ENCODE measurements at regions not wholly inside any gene's neighbourhood (a gene's known extent, or its start where the extent isn't known, plus 50 kb on each side); places are given as distances from the start of the nearest gene placed in this dataset.
A peak's percentile ranks its signal among the peaks of the same experiment; 100 is the strongest.
"Not testable (repeated sequence)": the region's sequence is repeated elsewhere in the genome, so short reads cannot be mapped to it uniquely, and the experiment has no call there.

DNA sequence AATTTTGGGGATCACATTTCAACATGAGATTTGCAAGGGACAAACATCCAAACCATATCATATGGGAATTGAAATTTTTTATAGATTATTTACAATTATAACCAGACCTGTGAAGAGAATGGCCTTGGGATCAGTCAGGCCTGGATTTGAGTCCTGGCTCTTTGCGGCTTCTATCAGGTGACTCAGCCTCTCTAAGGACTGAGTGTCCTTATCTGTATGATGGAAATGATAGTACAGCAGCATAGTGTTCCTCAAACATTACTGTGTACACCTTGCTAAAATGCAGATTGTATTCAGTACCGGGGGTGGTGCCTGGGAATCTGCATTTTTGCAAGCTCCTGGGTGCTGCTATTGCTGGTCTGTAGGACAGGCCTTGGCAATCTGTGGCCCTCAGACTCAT lies 206.7 kb upstream of the PROK2 start:
- Mint-ChIP-seq H3K9me3 (peaks cover 9% of the 10 kb centered on the region), H3K4me3 (no peak overlapping the region), H3K27ac (no peak overlapping the region), H3K36me3 (ENCODE audit: low read depth) (no peaks in the 10 kb centered on the region), H3K4me1 (peaks cover 5% of the 10 kb centered on the region), H3K27me3 (peaks cover 10% of the 10 kb centered on the region)
- no peak for ATAC-seq (replicated peaks)

DNA sequence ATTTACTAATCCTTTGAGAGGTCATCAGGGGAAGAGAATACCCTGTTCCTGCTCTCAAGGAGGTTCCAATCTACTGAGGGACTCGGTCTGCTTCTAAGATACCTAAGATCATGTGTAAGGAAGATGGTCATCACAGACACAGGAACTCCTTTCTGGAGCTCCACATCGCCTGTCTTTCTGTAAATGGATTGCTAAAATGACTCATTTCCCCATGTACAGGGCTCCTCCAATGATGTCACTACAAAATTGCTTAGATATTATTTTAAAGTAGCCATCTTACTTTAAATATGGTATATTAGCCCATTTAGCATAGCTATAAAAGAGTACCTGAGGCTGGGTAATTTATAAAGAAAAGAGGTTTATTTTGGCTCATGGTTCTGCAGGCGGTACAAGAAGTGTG lies 206.1 kb upstream of the PROK2 start:
- Mint-ChIP-seq H3K27me3 (peaks cover 10% of the 10 kb centered on the region), H3K36me3 (ENCODE audit: low read depth) (no peaks in the 10 kb centered on the region), H3K4me1 (peaks cover 5% of the 10 kb centered on the region), H3K27ac (peak overlapping the region; percentile 47), H3K9me3 (peaks cover 9% of the 10 kb centered on the region), H3K4me3 (no peak overlapping the region)
- ATAC-seq (replicated peaks), result no peak

DNA sequence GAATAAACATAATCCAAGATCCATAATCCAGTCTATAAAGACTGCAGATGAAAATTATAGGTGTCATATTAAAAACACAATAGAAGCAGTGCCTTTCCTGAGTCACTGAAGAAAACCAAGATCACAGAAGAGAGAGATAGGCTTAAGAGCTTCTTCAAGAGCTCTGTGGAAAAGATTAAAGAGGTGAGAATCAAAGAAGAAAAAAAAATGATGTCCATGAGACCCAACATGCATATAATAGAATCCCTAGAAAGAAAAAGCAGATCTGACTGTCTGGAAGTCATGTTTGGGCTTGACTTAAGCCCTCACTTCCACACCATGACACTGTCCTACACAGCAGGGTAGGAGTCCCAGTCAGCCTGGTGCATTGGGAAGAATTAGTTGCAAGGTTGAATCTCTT lies 205.6 kb upstream of the PROK2 start:
- H3K27me3 Mint-ChIP-seq, result peaks cover 5% of the 10 kb centered on the region
- peaks cover 5% of the 10 kb centered on the region for H3K4me1 Mint-ChIP-seq
- H3K4me3 Mint-ChIP-seq, result no peak overlapping the region
- peaks cover 9% of the 10 kb centered on the region for H3K9me3 Mint-ChIP-seq
- H3K27ac Mint-ChIP-seq, result no peak overlapping the region
- no peaks in the 10 kb centered on the region for H3K36me3 Mint-ChIP-seq (ENCODE audit: low read depth)
- ATAC-seq (replicated peaks), result no peak

DNA sequence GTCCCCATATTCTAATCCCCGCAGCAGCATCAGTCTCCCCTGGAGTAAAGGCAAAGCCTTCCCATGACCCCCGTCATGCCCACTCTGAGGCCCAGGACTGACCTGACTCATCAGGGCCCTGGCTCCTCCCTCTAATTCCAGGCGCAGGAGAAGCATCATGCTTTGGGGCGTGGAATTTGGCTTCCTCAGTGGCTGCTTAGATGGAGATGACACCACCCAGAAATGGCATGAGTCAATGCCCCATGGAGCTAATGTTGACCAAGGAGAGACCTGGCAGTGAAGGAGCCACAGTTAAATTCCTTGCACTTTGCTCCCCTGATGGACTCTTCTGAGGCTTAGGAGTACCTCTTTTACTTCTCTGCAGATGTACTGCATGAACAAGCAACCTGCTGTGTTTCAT lies 204.2 kb upstream of the PROK2 start:
- Mint-ChIP-seq H3K36me3 (ENCODE audit: low read depth) (no peaks in the 10 kb centered on the region), H3K27me3 (peaks cover 5% of the 10 kb centered on the region), H3K4me3 (no peak overlapping the region)

DNA sequence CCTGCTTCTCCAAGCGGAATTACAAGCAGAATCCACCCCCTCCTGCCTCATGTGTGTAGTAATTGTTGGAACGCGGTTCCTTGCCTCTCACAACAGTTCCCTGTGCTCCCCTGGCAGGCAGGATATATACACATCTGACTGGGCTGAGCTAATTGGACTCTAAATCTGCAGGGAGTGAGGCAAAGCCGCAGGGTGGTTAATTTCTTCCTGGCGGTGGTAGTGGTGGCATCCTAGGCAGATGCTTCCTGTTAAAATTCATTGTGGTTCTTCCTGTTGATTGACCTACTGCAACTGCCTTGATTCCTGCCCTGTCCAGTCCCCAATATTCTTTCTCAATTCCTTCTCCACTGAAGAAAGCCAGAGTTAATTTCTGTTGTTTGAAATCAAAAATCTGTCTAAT lies 202.9 kb upstream of the PROK2 start:
- H3K9me3 Mint-ChIP-seq, result peaks cover 4% of the 10 kb centered on the region
- no peak overlapping the region for H3K27ac Mint-ChIP-seq
- no peak for ATAC-seq (replicated peaks)
- no peaks in the 10 kb centered on the region for H3K27me3 Mint-ChIP-seq
- H3K4me3 Mint-ChIP-seq, result no peak overlapping the region
- peaks cover 9% of the 10 kb centered on the region for H3K4me1 Mint-ChIP-seq
- no peaks in the 10 kb centered on the region for H3K36me3 Mint-ChIP-seq (ENCODE audit: low read depth)

More for the DNA sequence above, 204.2 kb upstream of the PROK2 start:
- ATAC-seq (replicated peaks), result no peak
- H3K9me3 Mint-ChIP-seq, result peaks cover 9% of the 10 kb centered on the region
- H3K27ac Mint-ChIP-seq, result no peak overlapping the region
- H3K4me1 Mint-ChIP-seq, result peaks cover 10% of the 10 kb centered on the region

DNA sequence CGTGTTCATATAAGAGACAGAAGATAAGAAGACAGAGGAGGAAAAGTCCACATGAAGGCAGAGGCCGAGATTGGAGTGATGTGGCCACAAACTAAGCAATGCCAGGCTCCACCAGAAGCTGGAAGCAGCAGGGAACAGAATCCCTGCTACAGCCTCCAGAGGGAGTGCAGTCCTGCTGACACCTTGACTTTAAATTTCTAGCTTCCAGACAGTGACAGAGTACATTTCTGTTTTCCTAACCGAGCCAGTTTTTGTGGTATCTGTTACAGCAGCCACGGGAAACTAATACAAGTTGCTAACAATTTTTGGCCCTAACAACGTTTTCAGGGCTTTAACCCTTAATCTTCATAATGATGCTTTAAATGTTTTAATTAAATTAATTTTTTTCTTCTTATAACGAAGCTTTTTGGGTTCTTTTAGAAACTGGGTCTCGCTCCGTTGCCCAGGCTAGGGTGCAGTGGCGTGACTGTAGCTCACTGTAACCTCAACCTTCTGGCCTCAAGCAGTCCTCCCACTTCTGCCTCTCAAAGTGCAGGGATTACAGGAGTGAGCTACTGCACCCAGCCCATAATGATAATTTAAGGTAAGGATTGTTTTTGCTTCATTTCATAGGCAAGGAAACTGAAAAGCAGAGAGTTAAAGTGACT lies 202.3 kb upstream of the PROK2 start:
- H3K9me3 Mint-ChIP-seq, result peaks cover 4% of the 10 kb centered on the region

DNA sequence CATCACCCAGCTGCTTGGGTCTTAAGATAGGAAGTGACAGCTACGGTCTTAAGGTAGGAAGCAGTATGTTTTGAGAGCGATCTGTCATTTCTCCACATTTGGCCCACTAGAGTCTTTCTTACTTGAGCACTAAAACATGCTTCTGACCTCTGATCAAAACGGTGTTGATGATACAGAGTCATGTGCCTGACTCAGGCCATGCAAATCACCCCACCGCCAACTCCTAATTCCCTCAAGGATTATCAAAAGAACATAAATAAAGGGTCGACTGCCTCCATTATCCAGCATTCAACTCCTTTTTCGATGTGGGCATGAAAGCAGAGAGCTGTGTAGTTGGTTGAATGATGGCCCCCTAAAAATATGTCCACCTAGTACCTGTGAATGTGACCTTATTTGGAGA lies 201.7 kb upstream of the PROK2 start:
- Mint-ChIP-seq H3K27me3 (no peaks in the 10 kb centered on the region), H3K4me3 (no peak overlapping the region), H3K27ac (no peak overlapping the region), H3K4me1 (peaks cover 15% of the 10 kb centered on the region), H3K9me3 (peaks cover 4% of the 10 kb centered on the region), H3K36me3 (ENCODE audit: low read depth) (peaks cover 5% of the 10 kb centered on the region)
- no peak for ATAC-seq (replicated peaks)

More for the DNA sequence above, 202.3 kb upstream of the PROK2 start:
- Mint-ChIP-seq H3K36me3 (ENCODE audit: low read depth) (peaks cover 2% of the 10 kb centered on the region), H3K4me3 (no peak overlapping the region), H3K27me3 (no peaks in the 10 kb centered on the region), H3K27ac (no peak overlapping the region), H3K4me1 (peaks cover 12% of the 10 kb centered on the region)
- ATAC-seq (replicated peaks), result no peak

DNA sequence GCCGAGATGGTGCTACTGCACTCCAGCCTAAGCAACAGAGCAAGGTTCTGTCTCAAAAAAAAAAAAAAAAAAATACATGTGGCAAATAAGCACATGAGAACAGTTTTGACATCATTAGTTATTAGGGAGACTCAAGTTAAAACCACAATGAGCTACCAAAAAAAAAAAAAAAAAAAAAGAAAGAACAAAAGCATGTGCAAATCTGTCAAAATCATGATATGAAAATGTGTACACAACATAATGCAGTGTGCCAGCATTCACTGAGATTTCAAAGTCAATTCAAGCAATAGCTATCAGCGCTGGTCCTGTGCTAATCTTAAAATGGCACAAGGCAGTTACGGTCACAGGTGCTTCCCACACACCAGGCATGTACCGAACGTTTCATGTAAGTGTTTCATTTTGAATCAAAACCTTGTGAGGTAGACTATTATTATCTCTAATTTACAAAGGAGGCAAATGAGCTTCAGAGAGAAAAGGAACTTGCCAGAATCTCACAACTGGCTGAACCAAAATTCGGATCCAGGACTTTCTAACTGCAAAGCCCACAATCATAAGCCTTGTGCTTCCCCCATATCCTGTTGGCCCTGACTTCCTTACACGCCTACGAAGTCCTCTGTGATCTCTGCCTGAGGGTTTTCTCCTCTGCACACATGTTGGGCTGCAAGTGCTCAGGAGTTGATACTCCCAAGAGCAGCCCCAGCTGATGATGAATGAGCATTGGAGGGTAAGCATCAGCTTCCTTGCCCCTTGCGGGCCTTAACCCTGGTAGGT lies 200.1 kb upstream of the PROK2 start:
- Mint-ChIP-seq H3K27me3 (peaks cover 10% of the 10 kb centered on the region), H3K9me3 (peaks cover 7% of the 10 kb centered on the region), H3K4me3 (peak overlapping the region; percentile 72), H3K27ac (peak overlapping the region; percentile 81), H3K36me3 (ENCODE audit: low read depth) (peaks cover 5% of the 10 kb centered on the region), H3K4me1 (peaks cover 21% of the 10 kb centered on the region)
- ATAC-seq (replicated peaks), result peak; percentile 93

DNA sequence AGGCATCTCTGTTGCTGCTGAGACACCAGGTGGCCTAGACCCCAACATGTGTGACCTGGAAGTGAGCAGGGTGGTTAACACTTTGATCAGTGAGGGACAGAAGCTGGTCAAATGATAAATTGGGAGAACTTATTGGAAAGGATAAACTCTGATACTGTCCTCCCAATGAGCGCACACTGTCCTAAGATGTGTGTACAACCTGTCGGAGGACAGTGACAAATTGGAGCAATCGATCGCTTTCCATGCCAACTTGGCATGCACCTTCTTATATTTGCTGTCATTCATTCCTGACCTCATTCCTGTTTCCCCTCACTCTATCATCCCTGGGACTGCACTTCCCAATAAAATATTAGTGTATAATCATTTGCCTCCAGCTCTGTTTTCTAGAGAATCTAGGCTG lies 198.7 kb upstream of the PROK2 start:
- Mint-ChIP-seq H3K27ac (peak overlapping the region; percentile 81), H3K9me3 (peaks cover 7% of the 10 kb centered on the region), H3K27me3 (peaks cover 16% of the 10 kb centered on the region), H3K4me1 (peaks cover 31% of the 10 kb centered on the region), H3K4me3 (peak overlapping the region; percentile 47), H3K36me3 (ENCODE audit: low read depth) (peaks cover 5% of the 10 kb centered on the region)
- no peak for ATAC-seq (replicated peaks)

DNA sequence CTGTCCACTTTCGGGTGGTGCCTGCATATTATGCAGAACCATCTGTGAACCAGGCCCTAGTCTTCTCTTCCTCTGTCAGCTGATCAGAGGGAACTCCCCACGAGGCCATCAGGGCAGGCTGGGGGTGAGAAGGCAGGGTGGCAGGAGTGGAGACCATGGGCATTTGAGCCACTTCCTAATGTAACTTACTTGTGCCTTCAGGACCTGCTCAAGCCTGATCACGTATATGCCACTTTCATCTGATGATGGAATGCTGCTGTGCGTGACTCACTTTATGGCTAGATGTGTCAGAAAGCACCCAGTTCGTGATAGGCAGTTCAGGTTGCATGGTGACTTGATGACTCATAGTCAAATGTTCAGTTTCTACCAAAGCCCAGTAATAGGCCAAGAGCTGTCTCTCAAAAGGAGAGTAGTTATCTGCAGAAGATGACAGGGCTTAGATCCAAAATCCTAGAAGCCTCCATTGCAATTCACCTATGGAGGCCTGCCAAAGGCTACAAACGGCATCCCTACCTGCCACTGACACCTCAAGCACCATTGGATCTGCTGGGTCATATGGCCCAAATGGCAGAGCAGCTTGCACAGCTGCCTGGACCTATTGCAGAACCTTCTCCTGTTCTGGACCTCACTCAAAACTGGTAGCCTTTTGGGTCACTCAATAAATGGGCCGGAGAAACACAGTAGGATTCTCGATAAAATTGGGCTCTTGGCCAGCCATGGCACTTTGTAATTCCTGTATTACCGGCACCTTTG lies 197.7 kb upstream of the PROK2 start:
- ATAC-seq (replicated peaks); H3K36me3 Mint-ChIP-seq (ENCODE audit: low read depth); H3K9me3 Mint-ChIP-seq: not testable (repeated sequence)
- H3K27ac Mint-ChIP-seq, result peak overlapping the region; percentile 88
- H3K27me3 Mint-ChIP-seq, result peaks cover 17% of the 10 kb centered on the region
- H3K4me3 Mint-ChIP-seq, result peak overlapping the region; percentile 69
- H3K4me1 Mint-ChIP-seq, result peaks cover 41% of the 10 kb centered on the region

DNA sequence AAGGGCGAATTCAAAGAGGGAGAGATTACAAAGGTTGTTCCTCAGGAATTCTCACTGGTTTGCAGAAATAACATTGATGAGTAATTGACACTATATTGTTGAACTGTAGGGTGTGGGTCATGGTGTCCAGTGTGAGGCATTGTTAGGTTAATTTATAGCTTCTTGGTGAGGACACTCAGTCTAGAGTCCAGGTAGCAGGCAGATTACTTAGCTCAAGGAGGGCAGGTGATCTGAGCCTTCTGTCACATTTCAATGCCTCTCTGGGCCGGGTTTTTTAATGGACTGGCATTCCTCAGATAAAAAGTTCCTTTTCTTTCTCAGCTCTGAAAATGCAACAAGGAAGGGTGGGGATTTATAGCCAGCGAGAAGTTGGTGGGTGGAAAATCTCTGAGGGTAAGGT lies 194.2 kb upstream of the PROK2 start:
- H3K4me3 Mint-ChIP-seq, result peak overlapping the region; percentile 73
- H3K4me1 Mint-ChIP-seq, result peaks cover 36% of the 10 kb centered on the region
- peaks cover 27% of the 10 kb centered on the region for H3K27me3 Mint-ChIP-seq
- H3K9me3 Mint-ChIP-seq, result peaks cover 7% of the 10 kb centered on the region
- peaks cover 5% of the 10 kb centered on the region for H3K36me3 Mint-ChIP-seq (ENCODE audit: low read depth)
- peak overlapping the region; percentile 87 for H3K27ac Mint-ChIP-seq
- no peak for ATAC-seq (replicated peaks)

DNA sequence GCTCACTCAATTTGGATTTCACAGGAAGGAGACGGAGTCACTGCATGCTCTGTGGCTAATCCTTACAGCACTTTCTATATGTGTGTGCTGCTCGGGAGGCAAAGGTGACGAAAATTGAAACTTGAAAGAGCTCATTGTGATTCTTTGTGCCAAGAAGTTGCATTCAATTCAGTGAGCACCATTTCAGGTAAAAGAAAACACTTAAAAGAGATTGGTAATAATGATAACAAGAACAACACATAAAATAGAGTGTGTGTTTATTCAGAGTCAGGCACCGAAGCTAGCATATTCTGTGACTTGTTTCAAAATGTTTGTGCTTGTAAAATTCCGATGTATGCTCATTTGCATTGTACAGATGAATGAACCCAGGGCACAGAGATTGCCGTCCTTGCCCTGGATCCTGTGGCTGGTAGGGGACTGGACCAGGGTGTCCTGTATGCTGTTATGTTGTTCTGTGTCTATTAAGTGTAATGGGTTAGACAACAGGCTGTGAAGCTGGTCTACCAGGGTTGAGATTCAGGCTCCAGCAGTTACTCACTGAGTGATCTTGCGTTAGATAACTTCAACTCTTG lies 193.3 kb upstream of the PROK2 start:
- H3K27me3 Mint-ChIP-seq, result peaks cover 32% of the 10 kb centered on the region
- peak overlapping the region; percentile 87 for H3K27ac Mint-ChIP-seq
- peak overlapping the region; percentile 73 for H3K4me3 Mint-ChIP-seq
- peak; percentile 91 for ATAC-seq (replicated peaks)
- H3K9me3 Mint-ChIP-seq, result peaks cover 7% of the 10 kb centered on the region
- H3K36me3 Mint-ChIP-seq (ENCODE audit: low read depth), result peaks cover 5% of the 10 kb centered on the region
- H3K4me1 Mint-ChIP-seq, result peaks cover 33% of the 10 kb centered on the region

DNA sequence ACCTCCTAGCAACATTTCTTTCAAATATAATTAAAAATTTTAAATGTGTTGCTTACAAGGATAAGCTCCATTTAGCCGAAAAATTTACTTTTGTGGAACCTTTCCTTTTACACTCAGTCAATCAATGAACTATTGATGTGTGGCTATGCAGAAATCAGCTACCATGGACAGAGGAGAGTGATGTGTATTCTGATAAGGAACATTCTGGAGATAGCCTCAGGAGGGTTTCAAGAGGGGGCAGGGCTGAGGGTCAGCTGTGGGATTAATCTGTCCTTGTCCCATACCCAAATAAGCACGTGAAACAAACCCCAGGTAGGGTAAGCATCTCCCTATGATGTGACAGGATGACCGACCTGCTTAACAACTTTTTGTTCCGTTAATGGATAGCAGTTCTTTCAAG lies 192.6 kb upstream of the PROK2 start:
- Mint-ChIP-seq H3K4me3 (peak overlapping the region; percentile 73), H3K9me3 (peaks cover 7% of the 10 kb centered on the region)
- ATAC-seq (replicated peaks), result no peak

DNA sequence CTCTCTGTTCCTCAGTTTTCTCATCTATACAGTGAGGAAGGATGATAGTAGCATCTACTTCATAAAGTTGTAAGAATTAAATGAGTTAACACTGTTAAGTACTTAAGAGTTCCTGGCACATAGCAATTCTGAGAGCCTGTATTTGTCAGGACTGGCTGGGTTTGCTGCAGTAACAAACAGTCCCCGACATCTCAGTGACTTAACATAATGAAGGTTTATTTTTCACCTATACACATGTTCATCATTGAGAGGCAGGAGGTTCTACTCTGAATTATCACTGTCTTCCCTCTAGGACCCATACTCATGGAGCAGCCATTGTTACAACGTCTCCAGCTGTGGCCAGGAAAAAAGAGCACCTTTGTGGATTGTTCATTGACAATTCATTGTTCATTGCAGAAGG lies 190.6 kb upstream of the PROK2 start:
- H3K36me3 Mint-ChIP-seq (ENCODE audit: low read depth), result no peaks in the 10 kb centered on the region

More for the DNA sequence above, 192.6 kb upstream of the PROK2 start:
- peaks cover 33% of the 10 kb centered on the region for H3K4me1 Mint-ChIP-seq
- H3K27ac Mint-ChIP-seq, result peak overlapping the region; percentile 87
- H3K36me3 Mint-ChIP-seq (ENCODE audit: low read depth), result peaks cover 5% of the 10 kb centered on the region
- peaks cover 37% of the 10 kb centered on the region for H3K27me3 Mint-ChIP-seq

More for the DNA sequence above, 190.6 kb upstream of the PROK2 start:
- peaks cover 24% of the 10 kb centered on the region for H3K4me1 Mint-ChIP-seq
- H3K9me3 Mint-ChIP-seq, result peaks cover under 1% of the 10 kb centered on the region
- no peak overlapping the region for H3K27ac Mint-ChIP-seq
- H3K4me3 Mint-ChIP-seq, result no peak overlapping the region
- ATAC-seq (replicated peaks), result no peak
- H3K27me3 Mint-ChIP-seq, result peaks cover 39% of the 10 kb centered on the region

Data from activated T-helper 17 cell treated with anti-CD3 and anti-CD28 coated beads, Interleukin-2, amount 50 U/mL, for 72 hours (primary cell).